Mesodermal cell (in vitro differentiated cells): ENCODE measurements at regions not wholly inside any gene's neighbourhood (a gene's known extent, or its start where the extent isn't known, plus 50 kb on each side); places are given as distances from the start of the nearest gene placed in this dataset.
A peak's percentile ranks its signal among the peaks of the same experiment; 100 is the strongest.
"Not testable (repeated sequence)": the region's sequence is repeated elsewhere in the genome, so short reads cannot be mapped to it uniquely, and the experiment has no call there.

Experiments
- H3K27ac ChIP-seq: 2 replicates; pipeline ENCODE4 v1.7.0; 2013; ENCODE audit warnings: mild to moderate bottlenecking, low read depth, low read length, moderate library complexity; ENCODE audit not compliant: severe bottlenecking
- H3K36me3 ChIP-seq: 2 replicates; pipeline ENCODE4 v1.7.1; 2013; ENCODE audit warnings: mild to moderate bottlenecking, low read length, moderate library complexity; ENCODE audit not compliant: control insufficient read depth, insufficient read depth
- H3K4me1 ChIP-seq: one replicate; pipeline ENCODE4 v1.7.1; 2013; ENCODE audit warnings: mild to moderate bottlenecking, low read length; ENCODE audit not compliant: insufficient read depth, control insufficient read depth, poor library complexity, severe bottlenecking
- H3K4me3 ChIP-seq: 2 replicates; pipeline ENCODE4 v1.7.0; 2013; ENCODE audit warnings: low read length, control low read depth, mild to moderate bottlenecking; ENCODE audit not compliant: insufficient read depth, poor library complexity, severe bottlenecking; ENCODE audit errors: extremely low read depth
- H3K9me3 ChIP-seq: 2 replicates; pipeline ENCODE4 v1.7.1; 2013; ENCODE audit warnings: mild to moderate bottlenecking, low read length, moderate library complexity; ENCODE audit not compliant: control insufficient read depth
- WGBS, 2 experiments: methylation state at CpG; one replicate each; pipeline ENCODE4 v1.1.5; 2013; ENCODE audit warnings: missing lambda C conversion rate in 2 of 2; ENCODE audit not compliant: insufficient coverage in 2 of 2; 5-methylcytosine and 5-hydroxymethylcytosine counted together

DNA sequence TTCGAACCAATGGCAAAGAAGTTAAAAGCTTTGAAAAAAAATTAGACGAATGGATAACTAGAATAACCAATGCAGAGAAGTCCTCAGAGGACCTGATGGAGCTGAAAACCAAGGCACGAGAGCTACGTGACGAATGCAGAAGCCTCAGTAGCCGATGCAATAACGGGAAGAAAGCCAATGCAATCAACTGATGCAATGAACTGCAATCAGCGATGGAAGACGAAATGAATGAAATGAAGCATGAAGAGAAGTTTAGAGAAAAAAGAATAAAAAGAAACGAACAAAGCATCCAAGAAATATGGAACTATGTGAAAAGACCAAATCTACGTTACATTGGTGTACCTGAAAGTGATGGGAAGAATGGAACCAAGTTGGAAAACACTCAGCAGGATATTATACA is 52.6 kb upstream of the MRPS30 start:
- H3K4me3 ChIP-seq, H3K36me3 ChIP-seq: not testable (repeated sequence)
- 92 to 93% methylated on average over 10 of the region's 11 CpGs for WGBS, 2 experiments

DNA sequence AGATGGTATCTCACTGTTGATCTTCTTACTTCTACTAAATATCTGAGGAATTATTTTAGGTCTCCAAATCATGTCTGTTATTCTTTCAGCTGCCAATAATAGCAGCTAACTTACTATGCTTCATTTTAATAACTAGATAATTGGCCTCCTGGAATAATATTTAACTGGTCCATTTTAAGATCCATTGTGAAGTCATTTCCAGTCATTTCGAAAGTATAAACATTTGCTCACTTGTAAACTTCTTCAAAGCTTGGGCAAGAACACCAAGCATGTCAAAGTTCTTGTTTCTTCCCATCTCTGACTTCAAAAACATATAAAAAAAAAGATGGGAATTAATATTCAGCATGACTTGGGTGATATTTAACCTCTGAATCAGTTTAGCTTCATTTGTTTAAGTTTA is 61.4 kb upstream of the MRPS30 start:
- Histone ChIP-seq H3K9me3 (no peaks in the 10 kb centered on the region), H3K36me3 (no peaks in the 10 kb centered on the region), H3K27ac (no peak overlapping the region), H3K4me1 (no peaks in the 10 kb centered on the region), H3K4me3 (no peak overlapping the region)
- WGBS, 2 experiments: no CpG with 5 or more reads among the region's 1 CpG

More for the DNA sequence above, 52.6 kb upstream of the MRPS30 start:
- H3K4me1 ChIP-seq, H3K27ac ChIP-seq, H3K9me3 ChIP-seq: not testable (repeated sequence)

- Histone ChIP-seq H3K27ac (no peak overlapping the region), H3K4me3 (no peak overlapping the region), H3K9me3 (no peaks in the 10 kb centered on the region), H3K36me3 (no peaks in the 10 kb centered on the region), H3K4me1 (no peaks in the 10 kb centered on the region)
Measured at GRCh38 chr5:44740660-44741059, 68.1 kb upstream of the MRPS30 start.

GRCh38 chr5:44729536-44729935 is 79.2 kb upstream of the MRPS30 start:
- H3K9me3 ChIP-seq: no peaks in the 10 kb centered on the region
- H3K36me3 ChIP-seq: no peaks in the 10 kb centered on the region
- H3K27ac ChIP-seq: peak overlapping the region; percentile 77
- WGBS, 2 experiments: no CpG with 5 or more reads among the region's 1 CpG
- H3K4me1 ChIP-seq: peaks cover 12% of the 10 kb centered on the region
- H3K4me3 ChIP-seq: no peak overlapping the region

GRCh38 chr5:44727100-44727499 is 81.6 kb upstream of the MRPS30 start:
- peaks cover 12% of the 10 kb centered on the region for H3K4me1 ChIP-seq
- H3K36me3 ChIP-seq: no peaks in the 10 kb centered on the region
- H3K9me3 ChIP-seq: no peaks in the 10 kb centered on the region
- no peak overlapping the region for H3K27ac ChIP-seq
- no peak overlapping the region for H3K4me3 ChIP-seq
- 75% methylated on average over 1 of the region's 1 CpG; no CpG with 5 or more reads in 1 of the 2 experiments for WGBS, 2 experiments

DNA sequence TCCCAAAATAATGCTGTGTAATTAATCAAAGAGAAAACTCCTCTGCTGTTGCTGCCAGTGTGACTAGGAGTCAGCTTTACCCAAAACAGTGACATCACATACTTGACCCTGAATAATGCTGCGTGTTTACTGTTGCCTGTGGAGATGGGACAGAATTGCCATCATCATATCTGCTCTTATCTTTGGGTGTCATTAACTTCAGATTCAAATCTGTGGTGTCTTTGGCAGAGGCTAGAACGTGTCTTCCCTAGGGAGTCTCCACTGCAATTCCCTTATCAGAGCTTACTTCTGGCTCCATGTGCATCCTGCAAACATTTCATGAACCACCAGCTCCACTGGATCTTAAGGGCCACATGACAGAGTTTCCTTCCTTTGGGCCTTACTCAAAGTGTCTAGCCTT is 88.9 kb upstream of the MRPS30 start:
- Histone ChIP-seq H3K4me3 (no peak overlapping the region), H3K9me3 (no peaks in the 10 kb centered on the region), H3K27ac (no peak overlapping the region), H3K36me3 (no peaks in the 10 kb centered on the region), H3K4me1 (no peaks in the 10 kb centered on the region)
- 43 to 62% methylated on average over 1 to 2 of the region's 2 CpGs for WGBS, 2 experiments

DNA sequence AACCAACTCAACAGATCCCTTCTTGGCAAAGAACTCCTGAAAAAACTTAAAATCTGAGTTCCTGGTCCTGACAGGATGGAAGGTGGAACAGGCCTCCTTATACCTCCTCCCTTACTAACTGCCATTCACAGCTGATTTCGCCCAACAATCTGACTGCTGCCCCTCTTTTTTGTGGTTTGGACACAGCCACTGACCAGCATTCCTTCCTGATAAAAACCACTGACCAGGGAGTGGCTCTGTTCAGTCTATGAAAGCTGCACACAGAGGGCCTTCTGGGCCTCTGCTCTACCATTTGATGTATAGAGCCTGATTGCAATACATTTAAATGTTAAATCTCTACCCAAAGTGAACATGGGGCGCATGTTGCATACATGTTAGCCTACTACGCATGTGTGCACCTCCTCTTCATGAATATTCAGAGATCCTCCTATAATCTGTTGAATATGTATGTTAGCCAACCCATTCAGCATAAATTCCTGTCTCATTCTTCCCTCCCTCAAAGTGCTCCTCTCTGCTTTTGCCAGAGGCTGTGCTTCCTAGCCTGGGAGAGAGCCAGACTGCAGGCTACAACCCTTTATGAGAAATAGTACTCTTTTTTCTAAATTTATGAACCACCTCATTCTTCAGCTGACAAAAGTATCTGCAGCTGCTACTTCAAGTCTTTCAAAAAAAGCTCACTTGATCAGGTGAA is 93.7 kb upstream of the MRPS30 start:
- no peaks in the 10 kb centered on the region for H3K36me3 ChIP-seq
- 87 to 100% methylated on average over 1 to 3 of the region's 3 CpGs for WGBS, 2 experiments
- no peak overlapping the region for H3K4me3 ChIP-seq
- no peaks in the 10 kb centered on the region for H3K9me3 ChIP-seq
- H3K4me1 ChIP-seq: no peaks in the 10 kb centered on the region
- H3K27ac ChIP-seq: no peak overlapping the region

GRCh38 chr5:44713446-44713845 is 95.3 kb upstream of the MRPS30 start:
- no peaks in the 10 kb centered on the region for H3K4me1 ChIP-seq
- H3K27ac ChIP-seq: no peak overlapping the region
- no peak overlapping the region for H3K4me3 ChIP-seq
- no peaks in the 10 kb centered on the region for H3K9me3 ChIP-seq
- no CpG with 5 or more reads among the region's 3 CpGs for WGBS, 2 experiments
- H3K36me3 ChIP-seq: no peaks in the 10 kb centered on the region

DNA sequence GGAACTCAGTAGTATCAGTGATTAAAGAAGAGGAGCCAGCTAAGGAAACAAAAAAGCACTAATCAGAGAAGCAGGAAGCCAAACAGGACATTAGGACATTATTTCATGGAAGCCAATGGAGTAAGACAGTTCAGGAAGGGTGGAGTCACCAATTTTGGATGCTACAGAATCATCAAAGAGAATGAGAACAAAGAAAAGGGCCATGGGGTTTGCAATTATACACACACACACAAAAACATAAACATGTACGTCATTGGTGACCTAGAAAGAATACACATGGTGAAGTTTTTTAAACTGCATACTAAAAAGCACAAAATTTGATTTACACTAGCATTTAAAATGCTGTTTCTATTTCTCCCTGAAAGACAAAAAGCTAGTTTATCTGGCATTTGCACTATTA is 96.8 kb upstream of the MRPS30 start:
- Histone ChIP-seq H3K4me1 (no peaks in the 10 kb centered on the region), H3K9me3 (no peaks in the 10 kb centered on the region), H3K4me3 (no peak overlapping the region), H3K27ac (no peak overlapping the region), H3K36me3 (no peaks in the 10 kb centered on the region)
- no CpG with 5 or more reads among the region's 1 CpG for whole genome bisulfite sequencing, 2 experiments

GRCh38 chr5:44708602-44709001 is 100.1 kb upstream of the MRPS30 start:
- no peaks in the 10 kb centered on the region for H3K9me3 ChIP-seq
- H3K36me3 ChIP-seq: no peaks in the 10 kb centered on the region
- H3K4me3 ChIP-seq: no peak overlapping the region
- H3K4me1 ChIP-seq: no peaks in the 10 kb centered on the region
- no peak overlapping the region for H3K27ac ChIP-seq
- 93 to 100% methylated on average over 3 to 4 of the region's 5 CpGs for WGBS, 2 experiments

DNA sequence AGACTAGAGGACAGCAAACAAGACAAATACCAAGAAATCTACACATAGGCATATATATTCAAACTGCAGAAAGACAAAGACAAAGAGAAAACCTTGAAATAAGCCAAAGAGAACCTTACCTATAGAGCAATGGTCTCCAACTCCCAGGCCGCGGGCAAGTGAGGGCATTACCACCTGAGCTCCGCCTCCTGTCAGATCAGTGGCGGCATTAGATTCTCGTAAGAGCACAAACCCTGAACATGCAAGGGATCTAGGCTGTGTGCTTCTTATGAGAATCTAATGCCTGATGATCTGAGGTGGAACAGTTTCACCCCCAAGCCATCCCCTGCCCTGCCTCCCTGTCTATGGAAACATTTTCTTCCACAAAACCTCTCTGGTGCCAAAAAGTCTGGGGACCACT is 101.0 kb upstream of the MRPS30 start:
- 87 to 100% methylated on average over 3 of the region's 5 CpGs for WGBS, 2 experiments
- Histone ChIP-seq H3K4me1 (no peaks in the 10 kb centered on the region), H3K9me3 (no peaks in the 10 kb centered on the region), H3K36me3 (no peaks in the 10 kb centered on the region), H3K27ac (no peak overlapping the region), H3K4me3 (no peak overlapping the region)
